GM12892 (cell line): ENCODE measurements at regions not wholly inside any gene's neighbourhood (a gene's known extent, or its start where the extent isn't known, plus 50 kb on each side); places are given as distances from the start of the nearest gene placed in this dataset.

ENCODE experiments used
- POLR2A ChIP-seq: IDR thresholded peaks from 2 replicates; pipeline ENCODE4 v1.6.1; 2011; ENCODE audit warnings: low read depth, low read length, control low read depth
- POLR2AphosphoS5 ChIP-seq: IDR thresholded peaks from 2 replicates; pipeline ENCODE4 v1.6.1; 2011; ENCODE audit warnings: low read depth, low read length, control low read depth

DNA sequence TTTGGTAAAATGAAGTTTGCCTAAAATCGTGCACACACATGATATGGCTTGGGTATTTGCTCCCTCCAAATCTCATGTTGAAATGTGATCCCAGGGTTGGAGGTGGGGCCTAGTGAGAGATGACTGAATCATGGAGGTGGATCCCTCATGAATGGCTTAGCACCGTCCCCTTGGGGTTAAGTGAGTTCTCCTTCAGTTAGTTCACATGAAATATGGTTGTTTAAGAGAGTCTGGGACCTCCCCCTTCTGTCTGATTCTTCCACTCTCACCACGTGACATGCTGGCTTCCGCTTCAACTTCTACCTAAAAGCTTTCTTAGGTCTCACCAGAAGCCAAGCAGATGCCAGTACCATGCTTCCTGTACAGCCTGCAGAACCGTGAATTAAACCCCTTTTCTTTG is 58.4 kb downstream of the SIPA1L2 start:
- TF ChIP-seq POLR2AphosphoS5 (no peak), POLR2A (no peak)
